ENCODE measurements at regions not wholly inside any gene's neighbourhood (a gene's known extent, or its start where the extent isn't known, plus 50 kb on each side); places are given as distances from the start of the nearest gene placed in this dataset.
"Not testable (repeated sequence)": the region's sequence is repeated elsewhere in the genome, so short reads cannot be mapped to it uniquely, and the experiment has no call there.

DNA sequence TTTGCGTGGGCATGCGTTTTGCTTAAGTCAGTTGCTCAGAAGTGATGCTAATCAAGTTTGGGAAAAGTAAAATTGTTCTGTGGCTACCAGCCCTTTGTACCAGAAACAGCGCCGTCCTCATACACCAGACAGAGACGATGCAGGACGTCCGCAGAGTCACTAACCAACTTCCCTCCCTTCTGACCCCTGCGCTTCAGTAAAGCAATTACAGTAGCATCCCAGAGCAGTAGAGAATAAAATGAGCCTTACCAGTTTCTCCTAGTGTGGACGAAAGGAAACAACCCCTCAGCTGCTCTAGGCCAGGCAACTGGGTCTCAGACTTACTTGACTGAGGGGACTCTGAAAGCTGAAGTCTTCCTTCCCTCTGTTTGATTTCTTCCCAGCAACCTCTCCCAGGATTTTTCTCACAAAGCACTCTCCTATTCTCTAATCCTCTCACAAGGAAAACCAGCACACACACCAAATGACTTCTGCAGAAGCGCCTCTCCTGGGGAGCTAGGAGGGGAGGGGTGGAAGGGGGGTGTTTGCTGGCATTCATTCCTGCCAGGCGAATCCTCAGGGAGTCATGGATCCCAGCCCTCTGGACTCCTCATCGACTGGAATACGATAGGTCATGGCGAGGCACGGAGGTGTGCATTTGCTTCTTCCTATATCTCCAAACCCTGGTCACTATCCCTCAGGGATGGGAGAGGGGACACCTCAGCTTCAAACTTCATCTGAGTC lies 56.0 kb upstream of the MID1 start:
- peaks cover 5% of the 10 kb centered on the region for H3K27me3 ChIP-seq (ENCODE audit: insufficient read depth, low read depth, severe bottlenecking)
- no peaks in the 10 kb centered on the region for H3K36me3 ChIP-seq
- H3K27ac ChIP-seq = no peak overlapping the region
- TF ChIP-seq, protein P1, sequence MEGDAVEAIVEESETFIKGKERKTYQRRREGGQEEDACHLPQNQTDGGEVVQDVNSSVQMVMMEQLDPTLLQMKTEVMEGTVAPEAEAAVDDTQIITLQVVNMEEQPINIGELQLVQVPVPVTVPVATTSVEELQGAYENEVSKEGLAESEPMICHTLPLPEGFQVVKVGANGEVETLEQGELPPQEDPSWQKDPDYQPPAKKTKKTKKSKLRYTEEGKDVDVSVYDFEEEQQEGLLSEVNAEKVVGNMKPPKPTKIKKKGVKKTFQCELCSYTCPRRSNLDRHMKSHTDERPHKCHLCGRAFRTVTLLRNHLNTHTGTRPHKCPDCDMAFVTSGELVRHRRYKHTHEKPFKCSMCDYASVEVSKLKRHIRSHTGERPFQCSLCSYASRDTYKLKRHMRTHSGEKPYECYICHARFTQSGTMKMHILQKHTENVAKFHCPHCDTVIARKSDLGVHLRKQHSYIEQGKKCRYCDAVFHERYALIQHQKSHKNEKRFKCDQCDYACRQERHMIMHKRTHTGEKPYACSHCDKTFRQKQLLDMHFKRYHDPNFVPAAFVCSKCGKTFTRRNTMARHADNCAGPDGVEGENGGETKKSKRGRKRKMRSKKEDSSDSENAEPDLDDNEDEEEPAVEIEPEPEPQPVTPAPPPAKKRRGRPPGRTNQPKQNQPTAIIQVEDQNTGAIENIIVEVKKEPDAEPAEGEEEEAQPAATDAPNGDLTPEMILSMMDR (IDR thresholded peaks at IDR 0.05; ENCODE audit: low read depth, low read length) = no peak
- H3K9me3 ChIP-seq (ENCODE audit: severe bottlenecking) = no peaks in the 10 kb centered on the region
- H3K4me3 ChIP-seq (ENCODE audit: low read depth, low read length) = no peak overlapping the region
- no peak for DNase-seq

DNA sequence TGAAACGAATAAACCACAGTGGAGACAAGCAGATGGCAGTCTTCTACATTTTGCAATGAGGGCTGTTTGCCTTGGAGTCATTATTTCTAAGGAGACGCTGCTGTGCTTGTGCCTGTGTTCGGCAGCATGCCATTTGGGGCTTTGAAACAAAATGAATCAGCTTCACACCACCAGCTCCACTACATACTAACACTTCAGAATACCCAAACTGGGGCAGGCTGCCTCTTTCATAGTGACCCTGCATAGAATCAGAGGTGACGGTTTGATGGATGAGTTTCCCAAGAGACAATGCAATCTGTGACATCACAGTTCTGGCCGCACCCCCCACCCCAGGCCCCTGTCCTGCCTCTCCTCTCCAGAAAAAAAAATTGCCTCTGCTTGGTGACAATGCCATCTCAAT lies 57.1 kb upstream of the MID1 start:
- DNase-seq = no peak
- H3K27ac ChIP-seq = no peak overlapping the region
- peaks cover 5% of the 10 kb centered on the region for H3K27me3 ChIP-seq (ENCODE audit: insufficient read depth, low read depth, severe bottlenecking)
- no peak overlapping the region for H3K4me3 ChIP-seq (ENCODE audit: low read depth, low read length)
- H3K9me3 ChIP-seq (ENCODE audit: severe bottlenecking) = no peaks in the 10 kb centered on the region
- TF ChIP-seq, protein P1 (IDR thresholded peaks at IDR 0.05; ENCODE audit: low read depth, low read length) = no peak
- H3K36me3 ChIP-seq = no peaks in the 10 kb centered on the region

DNA sequence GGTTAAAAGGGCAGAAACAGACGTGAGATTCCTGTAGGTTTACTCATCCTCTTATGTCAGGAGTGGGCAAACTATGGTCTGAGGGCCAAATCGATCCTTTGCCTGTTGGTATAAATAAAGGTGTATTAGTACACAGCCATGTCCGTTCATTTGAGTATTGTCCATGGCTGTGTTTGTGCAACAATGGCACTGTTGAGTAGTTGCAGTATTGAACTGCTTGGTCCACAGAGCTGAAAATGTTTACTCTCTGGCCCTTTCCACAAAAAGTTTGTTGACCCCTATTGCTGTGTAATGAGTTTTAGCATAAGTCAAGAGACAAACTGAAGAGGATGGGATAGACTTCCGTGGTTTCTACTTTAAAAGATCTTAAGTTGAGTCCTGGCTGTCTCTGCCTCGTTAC lies 59.0 kb upstream of the MID1 start:
- Histone ChIP-seq H3K27me3 (ENCODE audit: insufficient read depth, low read depth, severe bottlenecking) (no peaks in the 10 kb centered on the region), H3K36me3 (no peaks in the 10 kb centered on the region), H3K4me3 (ENCODE audit: low read depth, low read length) (no peak overlapping the region), H3K9me3 (ENCODE audit: severe bottlenecking) (no peaks in the 10 kb centered on the region), H3K27ac (no peak overlapping the region)
- DNase-seq = no peak
- TF ChIP-seq, protein P1 (IDR thresholded peaks at IDR 0.05; ENCODE audit: low read depth, low read length) = no peak

DNA sequence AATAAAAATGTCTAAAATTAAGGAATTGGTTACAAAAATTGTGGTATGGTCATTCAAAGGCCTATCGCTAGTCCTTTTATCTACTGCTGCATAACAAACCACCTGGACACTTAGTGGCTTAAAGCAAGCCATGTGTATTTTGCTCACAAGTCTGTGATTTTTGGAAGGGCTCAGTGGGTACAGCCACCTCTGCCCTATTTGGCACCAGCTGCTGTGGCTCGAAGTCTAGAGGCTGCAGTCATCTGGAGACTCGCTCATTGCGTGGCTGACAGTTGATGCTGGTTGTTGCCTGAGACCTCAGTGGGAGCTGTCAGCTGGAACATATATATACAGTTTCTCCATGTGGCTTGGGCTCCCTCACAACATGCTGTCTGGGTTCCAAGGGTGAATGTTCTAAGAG lies 60.8 kb upstream of the MID1 start:
- no peak overlapping the region for H3K4me3 ChIP-seq (ENCODE audit: low read depth, low read length)
- no peaks in the 10 kb centered on the region for H3K36me3 ChIP-seq
- H3K27ac ChIP-seq = no peak overlapping the region
- H3K27me3 ChIP-seq (ENCODE audit: insufficient read depth, low read depth, severe bottlenecking) = no peaks in the 10 kb centered on the region
- DNase-seq = no peak
- H3K9me3 ChIP-seq (ENCODE audit: severe bottlenecking) = no peaks in the 10 kb centered on the region
- TF ChIP-seq, protein P1 (IDR thresholded peaks at IDR 0.05; ENCODE audit: low read depth, low read length) = no peak

DNA sequence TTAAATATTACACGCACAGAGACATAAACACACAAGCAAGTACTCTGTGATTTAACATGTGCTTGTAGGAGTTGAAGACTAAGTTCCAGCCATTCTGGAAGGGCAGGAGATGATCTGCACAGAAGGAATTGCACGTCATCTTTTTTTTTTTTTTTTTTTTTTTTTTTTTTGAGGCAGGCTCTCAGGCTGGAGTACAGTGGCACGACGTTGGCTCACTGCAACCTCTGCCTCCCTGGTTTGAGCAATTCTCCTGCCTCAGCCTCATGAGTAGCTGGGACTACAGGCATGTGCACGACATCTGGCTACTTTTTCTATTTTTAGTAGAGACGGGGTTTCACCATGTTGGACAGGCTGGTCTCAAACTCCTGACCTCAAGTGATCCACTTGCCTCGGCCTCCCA lies 63.2 kb upstream of the MID1 start:
- not testable (repeated sequence) for H3K36me3 ChIP-seq; H3K27ac ChIP-seq; DNase-seq; H3K27me3 ChIP-seq (ENCODE audit: insufficient read depth, low read depth, severe bottlenecking); H3K9me3 ChIP-seq (ENCODE audit: severe bottlenecking); H3K4me3 ChIP-seq (ENCODE audit: low read depth, low read length)

DNA sequence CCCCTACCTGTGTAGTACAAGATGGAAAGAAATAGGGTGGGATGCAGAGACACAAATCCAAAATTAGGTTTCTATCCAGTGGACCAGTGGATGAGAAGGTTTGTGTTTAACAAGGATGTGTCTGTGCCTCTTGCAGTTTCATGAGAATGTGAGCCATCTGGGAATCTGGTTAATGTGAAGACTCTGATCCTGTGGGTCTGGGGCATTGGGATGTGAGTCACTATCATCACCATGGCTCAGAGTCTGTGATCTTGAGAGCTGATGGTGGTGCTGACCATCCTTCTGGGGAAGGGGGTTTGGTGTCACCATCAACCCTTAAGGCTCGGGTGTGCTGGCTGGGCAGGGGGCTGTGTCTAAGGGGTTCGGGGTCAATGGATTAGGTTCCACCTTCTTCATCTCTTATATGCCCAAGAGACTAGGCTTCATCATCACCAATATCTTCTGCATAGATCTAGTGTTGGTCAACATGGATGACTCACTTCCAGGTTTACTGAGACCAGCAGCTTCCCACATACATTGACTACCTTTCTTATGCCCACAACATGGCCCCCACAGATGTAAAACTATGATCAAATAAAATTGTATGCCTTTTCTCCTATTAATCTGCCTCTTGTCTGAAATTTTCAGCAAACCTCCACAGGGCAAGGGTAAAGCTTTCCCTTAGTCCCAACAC lies 65.7 kb upstream of the MID1 start:
- TF ChIP-seq, protein P1 (IDR thresholded peaks at IDR 0.05; ENCODE audit: low read depth, low read length) = no peak
- Histone ChIP-seq H3K9me3 (ENCODE audit: severe bottlenecking) (no peaks in the 10 kb centered on the region), H3K27ac (no peak overlapping the region), H3K4me3 (ENCODE audit: low read depth, low read length) (no peak overlapping the region), H3K36me3 (no peaks in the 10 kb centered on the region), H3K27me3 (ENCODE audit: insufficient read depth, low read depth, severe bottlenecking) (no peaks in the 10 kb centered on the region)
- DNase-seq = no peak

DNA sequence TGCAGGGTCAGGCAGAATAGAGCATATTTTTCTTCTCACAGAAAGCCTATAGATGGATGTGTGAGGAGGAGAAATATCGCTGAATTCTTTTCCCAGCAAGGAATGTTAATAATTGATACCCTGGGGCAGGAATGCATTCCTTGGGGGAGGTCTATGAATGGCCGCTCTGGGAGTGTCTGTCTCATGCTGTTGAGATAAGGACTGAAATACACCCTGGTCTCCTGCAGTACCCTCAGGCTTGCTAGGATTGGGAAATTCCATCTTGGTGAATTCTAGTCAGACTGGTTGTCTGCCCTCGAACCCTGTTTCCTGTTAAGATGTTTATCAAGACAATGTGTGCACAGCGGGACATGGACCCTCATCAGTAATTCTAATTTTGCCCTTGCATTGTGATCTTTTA lies 71.4 kb upstream of the MID1 start:
- not testable (repeated sequence) for H3K27me3 ChIP-seq (ENCODE audit: insufficient read depth, low read depth, severe bottlenecking); DNase-seq; H3K36me3 ChIP-seq; H3K4me3 ChIP-seq (ENCODE audit: low read depth, low read length); H3K9me3 ChIP-seq (ENCODE audit: severe bottlenecking); H3K27ac ChIP-seq

Measured in WERI-Rb-1 (cell line).